AG09309 (cell line): ENCODE measurements at regions not wholly inside any gene's neighbourhood (a gene's known extent, or its start where the extent isn't known, plus 50 kb on each side); places are given as distances from the start of the nearest gene placed in this dataset.

ENCODE experiments used
- DNase-seq: peaks from one replicate; pipeline ENCODE4 v3.0.0-alpha.2; 2010; ENCODE audit warnings: low read depth
- H3K4me3 ChIP-seq: 2 replicates; pipeline ENCODE4 v1.5.1; 2011; ENCODE audit warnings: mild to moderate bottlenecking, low read depth, low read length, moderate library complexity; ENCODE audit not compliant: control insufficient read depth
- CTCF ChIP-seq: IDR thresholded peaks from 2 replicates; pipeline ENCODE4 v1.5.1; 2011; ENCODE audit warnings: mild to moderate bottlenecking, low read depth, low read length, inconsistent platforms; ENCODE audit not compliant: insufficient read depth, control insufficient read depth; ENCODE audit errors: missing control alignments

- peak; percentile 12 for TF ChIP-seq CTCF
- DNase-seq = no peak
Observed at GRCh38 chr12:124694846-124695497, 127.6 kb upstream of the NCOR2 start.

DNA sequence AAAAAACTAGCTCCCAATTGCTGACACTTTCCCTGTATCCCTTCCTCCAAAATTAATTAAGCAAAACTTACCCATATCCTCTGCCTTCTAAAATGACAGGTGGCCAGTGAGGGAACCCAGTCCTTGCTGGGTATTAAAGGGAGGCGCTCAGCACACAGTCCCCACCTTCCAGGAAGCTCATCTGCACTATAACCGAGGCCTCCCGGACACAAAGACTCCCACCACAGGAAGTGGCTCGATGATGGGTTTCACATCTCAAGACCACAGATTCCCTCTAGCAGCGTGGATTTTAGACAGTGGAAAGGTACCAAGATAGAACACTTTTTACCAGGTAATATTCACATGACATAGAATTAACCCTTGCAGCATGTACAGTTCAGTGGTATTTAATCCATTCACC is 126.8 kb upstream of the NCOR2 start:
- no peak overlapping the region for H3K4me3 ChIP-seq
- TF ChIP-seq CTCF = no peak
- no peak for DNase-seq

More at GRCh38 chr12:124694846-124695497, 127.6 kb upstream of the NCOR2 start:
- H3K4me3 ChIP-seq = no peak overlapping the region

GRCh38 chr12:124693111-124693723 is 125.8 kb upstream of the NCOR2 start:
- TF ChIP-seq CTCF = no peak
- DNase-seq = no peak
- H3K4me3 ChIP-seq = no peak overlapping the region

DNA sequence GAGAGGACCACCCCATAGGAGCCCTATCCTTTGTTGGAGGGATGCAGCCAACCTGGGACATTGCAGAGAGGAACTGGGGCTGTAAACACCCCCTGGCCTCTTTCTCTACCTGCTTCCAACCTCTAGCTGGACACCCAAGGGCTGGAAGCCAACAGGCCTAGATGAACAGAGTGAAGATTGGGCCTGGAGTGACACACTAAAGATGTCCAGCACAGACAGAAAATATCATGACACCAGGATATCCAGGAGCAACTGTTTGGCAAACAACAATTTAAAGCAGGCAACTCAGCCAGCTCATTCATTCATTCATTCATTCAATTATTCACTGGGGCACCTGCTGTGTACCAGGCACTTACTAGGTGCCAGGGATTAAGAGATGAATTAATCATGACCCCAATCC is 125.0 kb upstream of the NCOR2 start:
- H3K4me3 ChIP-seq = no peak overlapping the region
- TF ChIP-seq CTCF = no peak
- no peak for DNase-seq

DNA sequence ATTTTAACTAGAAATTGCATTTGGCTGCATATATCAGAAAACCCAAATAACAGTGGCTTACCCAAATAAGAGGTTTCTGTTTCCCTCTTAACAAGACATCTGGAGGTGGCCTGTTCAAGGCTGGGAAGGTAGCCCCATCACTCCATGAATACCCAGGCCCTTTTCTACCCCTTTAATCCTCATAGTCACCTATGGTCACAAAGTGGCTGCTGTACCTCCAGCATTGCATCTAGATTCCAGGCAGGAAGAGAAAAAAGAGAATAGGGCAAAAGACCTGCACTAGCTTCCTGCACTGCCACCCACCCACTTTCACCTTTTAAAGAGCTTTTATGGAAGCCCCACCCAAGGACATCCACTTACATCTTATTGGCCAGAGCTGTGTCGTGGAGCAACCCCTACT is 124.0 kb upstream of the NCOR2 start:
- no peak for TF ChIP-seq CTCF

DNA sequence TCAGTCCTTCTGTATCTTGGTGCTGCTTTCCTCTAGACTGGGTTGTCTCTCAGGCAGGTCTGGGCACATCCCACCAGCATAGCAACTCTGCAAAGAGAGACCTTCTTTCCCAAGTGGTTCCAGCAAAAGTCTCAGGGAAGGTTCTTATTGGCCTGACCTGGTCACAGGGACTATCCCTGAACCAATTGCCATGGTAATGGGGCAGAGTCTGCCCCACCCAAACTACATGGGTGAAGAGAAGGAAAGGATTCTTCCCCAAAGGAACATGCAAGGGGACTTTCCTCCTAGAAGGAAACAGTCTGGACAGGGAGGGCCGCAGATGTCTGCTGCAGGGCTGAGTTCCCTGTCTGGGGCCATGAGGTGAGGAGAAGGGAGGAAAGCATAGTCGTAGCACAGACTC is 122.2 kb upstream of the NCOR2 start:
- TF ChIP-seq CTCF = no peak
- no peak overlapping the region for H3K4me3 ChIP-seq
- no peak for DNase-seq

More for the DNA sequence above, 124.0 kb upstream of the NCOR2 start:
- no peak for DNase-seq
- no peak overlapping the region for H3K4me3 ChIP-seq

DNA sequence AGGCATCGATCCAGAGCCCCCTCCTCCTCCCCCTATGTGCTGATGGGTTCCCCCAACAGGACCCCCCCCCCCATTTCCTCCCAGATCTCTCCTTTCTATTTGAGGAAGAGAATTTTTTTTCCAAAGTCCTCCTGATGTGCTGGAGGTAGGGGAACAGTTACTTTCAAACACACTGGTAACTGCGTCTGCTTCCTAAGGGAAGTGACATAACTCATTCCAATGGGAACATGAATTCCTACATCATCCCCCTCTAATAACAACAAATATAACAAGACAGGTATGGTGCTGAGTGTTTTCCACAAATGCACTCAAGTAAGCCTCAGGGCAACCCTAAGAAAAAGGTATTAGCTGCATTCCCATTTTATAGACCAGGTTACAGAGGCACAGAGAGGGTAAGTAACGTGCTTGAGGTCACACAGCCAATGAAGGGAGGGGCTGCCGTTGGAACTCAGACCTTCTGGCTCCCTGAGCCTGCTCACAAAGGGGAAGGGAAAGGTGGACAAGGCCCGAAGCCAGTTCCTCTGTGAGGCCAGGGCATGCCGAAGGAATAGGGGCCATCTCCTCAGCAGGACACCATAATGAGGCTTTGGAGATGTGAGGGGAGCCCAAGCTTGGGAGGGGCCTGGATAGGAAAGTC is 121.1 kb upstream of the NCOR2 start:
- TF ChIP-seq CTCF = no peak
- DNase-seq = no peak
- H3K4me3 ChIP-seq = no peak overlapping the region
